PC-3 (cell line): ENCODE measurements at regions not wholly inside any gene's neighbourhood (a gene's known extent, or its start where the extent isn't known, plus 50 kb on each side); places are given as distances from the start of the nearest gene placed in this dataset.

Source experiments
- CTCF ChIP-seq: fragments of 300-600 bp; sonication (generic); conservative IDR thresholded peaks from 2 replicates; pipeline ENCODE4 v1.5.1; 2017; ENCODE audit warnings: antibody characterized with exemption, low read depth, mild to moderate bottlenecking, low read length
- EZH2 ChIP-seq: fragments of 300-600 bp; sonication (generic); IDR thresholded peaks from one replicate; pipeline ENCODE4 v1.6.1; 2017; ENCODE audit warnings: antibody characterized with exemption, mild to moderate bottlenecking, low read length; ENCODE audit not compliant: unreplicated experiment
- EZH2phosphoT487 ChIP-seq: fragments of 300-600 bp; sonication (generic); IDR thresholded peaks from 2 replicates; pipeline ENCODE4 v1.6.1; 2018; ENCODE audit warnings: mild to moderate bottlenecking, antibody characterized with exemption, low read length, borderline replicate concordance

- TF ChIP-seq CTCF: no peak
- TF ChIP-seq EZH2: no peak
- TF ChIP-seq EZH2phosphoT487: no peak
Measured at GRCh38 chr1:195799016-195799415, 809.2 kb downstream of the KCNT2 start.
